DND-41 (cell line): ENCODE measurements at regions not wholly inside any gene's neighbourhood (a gene's known extent, or its start where the extent isn't known, plus 50 kb on each side); places are given as distances from the start of the nearest gene placed in this dataset.

Experiments used
- CTCF ChIP-seq: IDR thresholded peaks from 2 replicates; pipeline ENCODE4 v1.5.1; 2012; ENCODE audit warnings: borderline replicate concordance, low read length, moderate library complexity, mild to moderate bottlenecking; ENCODE audit not compliant: poor library complexity, severe bottlenecking; ENCODE audit errors: extremely low read depth
- EZH2 ChIP-seq: IDR thresholded peaks from 3 replicates; pipeline ENCODE4 v1.6.1; 2012; ENCODE audit warnings: borderline replicate concordance, low read depth, mild to moderate bottlenecking, moderate library complexity, low read length, inconsistent platforms; ENCODE audit not compliant: severe bottlenecking

- TF ChIP-seq EZH2 (no peak), CTCF (no peak)
Measured at GRCh38 chr12:92513231-92513730, 189.5 kb upstream of the PLEKHG7 start.
